GM12878 (cell line): ENCODE measurements at regions not wholly inside any gene's neighbourhood (a gene's known extent, or its start where the extent isn't known, plus 50 kb on each side); places are given as distances from the start of the nearest gene placed in this dataset.

Source experiments
- ATAC-seq: fragments of 200-7000 bp; cut with Tn5 transposase; 3 replicates; pipeline ENCODE4 v1.9.1; 2020; ENCODE audit warnings: mild to moderate bottlenecking, moderate library complexity
- BruUV-seq: library from RNA; stranded (reverse); fragments of 400-500 nt; replicated peaks from 2 replicates; lab custom pipeline; 2021; lab: Mats Ljungman, UMichigan
- CTCF ChIA-PET: fragments of 300-600 bp; sonication (Branson Sonifier 250); formaldehyde crosslinking; extraction: SDS; loops from one replicate; lab custom pipeline; 2021; ENCODE audit warnings: inconsistent platforms; lab: Yijun Ruan, JAX
- POLR2A ChIA-PET: fragments of 350-600 bp; formaldehyde crosslinking; extraction: SDS; loops from one replicate; lab custom pipeline; 2021; ENCODE audit warnings: inconsistent platforms; lab: Charles Lee
- RAD21 ChIA-PET: fragments of 300-600 bp; sonication (Branson Sonifier 250); formaldehyde crosslinking; loops from one replicate; lab custom pipeline; 2023; ENCODE audit warnings: antibody characterized with exemption; ENCODE audit not compliant: unreplicated experiment; lab: Charles Lee
- SMC1A ChIA-PET: fragments of 300-600 bp; sonication (Branson Sonifier 250); formaldehyde crosslinking; loops from one replicate; lab custom pipeline; 2023; ENCODE audit not compliant: unreplicated experiment, uncharacterized antibody; lab: Charles Lee
- DNase-seq: peaks from one replicate; pipeline ENCODE4 v3.0.0-alpha.2; 2011; ENCODE audit warnings: low read depth, low spot score
- FAIRE-seq: peaks from 3 replicates; lab custom pipeline; 2011; peaks lifted over from hg19 to GRCh38; lab: Jason Lieb, UNC
- H2AFZ ChIP-seq: 2 replicates; pipeline ENCODE4 v1.6.0; 2011; ENCODE audit warnings: low read depth, low read length, control low read depth; ENCODE audit not compliant: control insufficient read depth
- H3K27ac ChIP-seq: 2 replicates; pipeline ENCODE4 v1.5.1; 2011; ENCODE audit warnings: control low read depth; ENCODE audit not compliant: control insufficient read depth, insufficient read depth
- H3K27me3 ChIP-seq, 2 experiments: replicated peaks in 1 of 2; 2 replicates each; pipeline versions ENCODE4 v1.6.0 to v1.6.1; 2011; ENCODE audit warnings: low read length in 1 of 2; ENCODE audit not compliant: control insufficient read depth in 2 of 2, insufficient read depth in 2 of 2
- H3K36me3 ChIP-seq, 2 experiments: 2 replicates each; pipeline ENCODE4 v1.5.1; 2011; ENCODE audit warnings: low read length in 1 of 2; ENCODE audit not compliant: control insufficient read depth in 2 of 2, insufficient read depth in 2 of 2
- H3K4me1 ChIP-seq: 2 replicates; pipeline ENCODE4 v1.6.1; 2011; ENCODE audit warnings: mild to moderate bottlenecking, low read length, moderate library complexity, mixed read lengths; ENCODE audit not compliant: control insufficient read depth, insufficient read depth
- H3K4me2 ChIP-seq: 2 replicates; pipeline ENCODE4 v1.6.0; 2011; ENCODE audit warnings: control low read depth; ENCODE audit not compliant: control insufficient read depth, insufficient read depth
- H3K4me3 ChIP-seq: fragments of 200-600 bp; sonication (generic); 2 replicates; pipeline ENCODE4 v1.5.1; 2016
- H3K79me2 ChIP-seq: 2 replicates; pipeline ENCODE4 v1.6.0; 2011; ENCODE audit warnings: low read length; ENCODE audit not compliant: control insufficient read depth, insufficient read depth
- H3K9ac ChIP-seq: 2 replicates; pipeline ENCODE4 v1.8.0; 2011; ENCODE audit warnings: low read length, control low read depth, mixed read lengths; ENCODE audit not compliant: control insufficient read depth, insufficient read depth
- H3K9me3 ChIP-seq: replicated peaks from 3 replicates; pipeline ENCODE4 v1.5.1; 2011; ENCODE audit warnings: mild to moderate bottlenecking, low read length; ENCODE audit not compliant: control insufficient read depth, insufficient read depth
- H4K20me1 ChIP-seq: 2 replicates; pipeline ENCODE4 v1.6.0; 2011; ENCODE audit not compliant: control insufficient read depth, insufficient read depth
- CHD4 ChIP-seq: fragments of 200-600 bp; sonication (generic); IDR thresholded peaks from 2 replicates; pipeline ENCODE4 v1.6.1; 2016; ENCODE audit warnings: mild to moderate bottlenecking
- KLF5 ChIP-seq: fragments of 450-650 bp; IDR thresholded peaks from 2 replicates; pipeline ENCODE4 v1.6.1; 2014; ENCODE audit warnings: mild to moderate bottlenecking; ENCODE audit not compliant: partially characterized antibody
- MTA3 ChIP-seq: IDR thresholded peaks from 2 replicates; pipeline ENCODE4 v1.6.1; 2012; ENCODE audit warnings: low read length, inconsistent platforms, borderline replicate concordance
- NR2C1 ChIP-seq: fragments of 450-650 bp; IDR thresholded peaks from 2 replicates; pipeline ENCODE4 v1.6.1; 2017; ENCODE audit warnings: antibody characterized with exemption, mild to moderate bottlenecking, moderate library complexity
- SKIL ChIP-seq: fragments of 450-650 bp; IDR thresholded peaks from 2 replicates; pipeline ENCODE4 v1.6.1; 2017; ENCODE audit warnings: mild to moderate bottlenecking, low read depth, inconsistent platforms; ENCODE audit not compliant: poor library complexity, severe bottlenecking
- SREBF1 ChIP-seq: IDR thresholded peaks from 2 replicates; pipeline ENCODE4 v1.6.1; 2012; ENCODE audit warnings: mild to moderate bottlenecking, low read length
- STAT1 ChIP-seq: fragments of 450-650 bp; conservative IDR thresholded peaks from 2 replicates; pipeline ENCODE4 v1.6.1; 2014; ENCODE audit warnings: antibody characterized with exemption, mild to moderate bottlenecking
- ZNF622 ChIP-seq: fragments of 450-650 bp; IDR thresholded peaks from 2 replicates; pipeline ENCODE4 v1.6.1; 2017; ENCODE audit warnings: mild to moderate bottlenecking, inconsistent platforms
- ZNF687 ChIP-seq: fragments of 450-650 bp; IDR thresholded peaks from 2 replicates; pipeline ENCODE4 v1.6.1; 2017; ENCODE audit warnings: mild to moderate bottlenecking, moderate library complexity
- ZZZ3 ChIP-seq: IDR thresholded peaks from 2 replicates; pipeline ENCODE4 v1.6.1; 2011; ENCODE audit warnings: low read depth; ENCODE audit not compliant: control insufficient read depth, insufficient read length
- WGBS: methylation state at CpG from one replicate; pipeline ENCODE4 v1.1.6; 2016; ENCODE audit warnings: low lambda C conversion rate; ENCODE audit not compliant: insufficient replicate concordance, insufficient coverage; ENCODE audit errors: missing lambda C conversion rate; 5-methylcytosine and 5-hydroxymethylcytosine counted together
- in situ Hi-C: fragments of 300-500 bp; cut with MboI; formaldehyde crosslinking; loops from 9 replicates; pipeline ENCODE4 v1.14.3; 2018; ENCODE audit warnings: mixed read lengths
- intact Hi-C: fragments of 100-400 bp; cut with micrococcal nuclease; formaldehyde crosslinking; loops from one replicate; pipeline ENCODE4 v1.14.2; 2022; ENCODE audit not compliant: unreplicated experiment
- TF ChIP-seq, protein P1 (sequence below): IDR thresholded peaks from 2 replicates; pipeline ENCODE4 v1.6.1; 2011; ENCODE audit warnings: mild to moderate bottlenecking, low read depth, low read length, moderate library complexity; ENCODE audit not compliant: insufficient replicate concordance
- TF ChIP-seq, protein P2 (sequence below): fragments of 450-650 bp; IDR thresholded peaks from 2 replicates; pipeline ENCODE4 v1.6.1; 2014; ENCODE audit warnings: mild to moderate bottlenecking

DNA sequence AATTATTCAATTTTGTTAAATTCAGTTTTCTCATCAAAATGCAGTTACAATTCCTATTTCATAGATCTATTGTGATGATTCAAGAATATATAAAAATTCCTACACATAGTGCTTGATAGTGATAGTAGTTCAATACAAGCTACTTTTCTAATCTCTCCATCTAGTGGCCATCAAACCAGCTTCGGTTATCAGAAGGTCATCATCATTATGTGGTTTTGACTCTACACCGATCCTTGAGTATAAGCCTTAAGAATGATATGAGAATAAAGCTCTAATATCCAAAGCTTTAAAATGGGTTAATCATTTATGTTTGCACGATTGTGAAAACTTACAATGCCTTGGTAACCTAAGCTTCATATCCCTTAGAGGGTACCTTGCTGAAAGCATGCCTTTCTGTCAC, 167.5 kb upstream of the PREP start:
- Histone ChIP-seq H3K9ac (no peak overlapping the region), H3K9me3 (no peaks in the 10 kb centered on the region; the same call in 1 of the 3 replicates), H3K36me3 (no peaks in the 10 kb centered on the region), H3K27ac (no peak overlapping the region), H3K4me1 (no peaks in the 10 kb centered on the region), H3K4me3 (no peak overlapping the region), H4K20me1 (no peaks in the 10 kb centered on the region), H3K27me3 (peaks cover 0 to 3% of the 10 kb centered on the region in 2 experiments; a peak in 1 of 4 replicates), H2AFZ (no peak overlapping the region), H3K4me2 (no peak overlapping the region), H3K79me2 (no peaks in the 10 kb centered on the region)
- CTCF ChIA-PET: interaction anchor here (0.9 to 1.5 kb wide), 5 partner anchors 9 to 139 kb away, joined by 3 to 4 read pairs (median 3); no protein-coding TSS in a partner anchor
- 80% methylated on average over 3 of the region's 3 CpGs for WGBS
- ATAC-seq (no peak), DNase-seq (no peak), FAIRE-seq (no peak)
- BruUV-seq: no TSS peak
- POLR2A ChIA-PET: interaction anchor here (1.2 to 1.5 kb wide), 2 partner anchors 13 to 17 kb away, joined by 3 to 8 read pairs; no protein-coding TSS in a partner anchor
- in situ Hi-C loops (no loop called here), intact Hi-C loops (no loop called here)
- RAD21 ChIA-PET: interaction anchor here (1.0 to 1.2 kb wide), 4 partner anchors 9 to 138 kb away, joined by 3 to 4 read pairs (median 4); no protein-coding TSS in a partner anchor
- TF ChIP-seq ZNF687 (no peak), ZNF622 (no peak), SKIL (no peak), ZZZ3 (no peak), SREBF1 (no peak), CHD4 (no peak), NR2C1 (no peak), KLF5 (no peak), STAT1 (no peak), MTA3 (no peak)
- TF ChIP-seq, protein P1, sequence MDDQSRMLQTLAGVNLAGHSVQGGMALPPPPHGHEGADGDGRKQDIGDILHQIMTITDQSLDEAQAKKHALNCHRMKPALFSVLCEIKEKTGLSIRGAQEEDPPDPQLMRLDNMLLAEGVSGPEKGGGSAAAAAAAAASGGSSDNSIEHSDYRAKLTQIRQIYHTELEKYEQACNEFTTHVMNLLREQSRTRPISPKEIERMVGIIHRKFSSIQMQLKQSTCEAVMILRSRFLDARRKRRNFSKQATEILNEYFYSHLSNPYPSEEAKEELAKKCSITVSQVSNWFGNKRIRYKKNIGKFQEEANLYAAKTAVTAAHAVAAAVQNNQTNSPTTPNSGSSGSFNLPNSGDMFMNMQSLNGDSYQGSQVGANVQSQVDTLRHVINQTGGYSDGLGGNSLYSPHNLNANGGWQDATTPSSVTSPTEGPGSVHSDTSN: no peak
- TF ChIP-seq, protein P2, sequence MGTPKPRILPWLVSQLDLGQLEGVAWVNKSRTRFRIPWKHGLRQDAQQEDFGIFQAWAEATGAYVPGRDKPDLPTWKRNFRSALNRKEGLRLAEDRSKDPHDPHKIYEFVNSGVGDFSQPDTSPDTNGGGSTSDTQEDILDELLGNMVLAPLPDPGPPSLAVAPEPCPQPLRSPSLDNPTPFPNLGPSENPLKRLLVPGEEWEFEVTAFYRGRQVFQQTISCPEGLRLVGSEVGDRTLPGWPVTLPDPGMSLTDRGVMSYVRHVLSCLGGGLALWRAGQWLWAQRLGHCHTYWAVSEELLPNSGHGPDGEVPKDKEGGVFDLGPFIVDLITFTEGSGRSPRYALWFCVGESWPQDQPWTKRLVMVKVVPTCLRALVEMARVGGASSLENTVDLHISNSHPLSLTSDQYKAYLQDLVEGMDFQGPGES: no peak
- SMC1A ChIA-PET: interaction anchor here (0.7 to 2.8 kb wide), 8 partner anchors 9 to 783 kb away, joined by 3 to 12 read pairs (median 6); no protein-coding TSS in a partner anchor
